Superior temporal gyrus (tissue), 1 donor: ENCODE measurements at regions not wholly inside any gene's neighbourhood (a gene's known extent, or its start where the extent isn't known, plus 50 kb on each side); places are given as distances from the start of the nearest gene placed in this dataset.
"Not testable (repeated sequence)": the region's sequence is repeated elsewhere in the genome, so short reads cannot be mapped to it uniquely, and the experiment has no call there.

ENCODE experiments used
- DNase-seq: peaks from one replicate; pipeline ENCODE4 v3.0.0-alpha.2; 2016; ENCODE audit errors: extremely low spot score

GRCh38 chr10:3380406-3381050 lies 207.9 kb upstream of the PITRM1 start:
- no peak for DNase-seq

- DNase-seq, result no peak
Observed at GRCh38 chr10:3376631-3377030, 204.0 kb upstream of the PITRM1 start.

- no peak for DNase-seq
Observed at GRCh38 chr10:3375505-3375904, 202.9 kb upstream of the PITRM1 start.

DNA sequence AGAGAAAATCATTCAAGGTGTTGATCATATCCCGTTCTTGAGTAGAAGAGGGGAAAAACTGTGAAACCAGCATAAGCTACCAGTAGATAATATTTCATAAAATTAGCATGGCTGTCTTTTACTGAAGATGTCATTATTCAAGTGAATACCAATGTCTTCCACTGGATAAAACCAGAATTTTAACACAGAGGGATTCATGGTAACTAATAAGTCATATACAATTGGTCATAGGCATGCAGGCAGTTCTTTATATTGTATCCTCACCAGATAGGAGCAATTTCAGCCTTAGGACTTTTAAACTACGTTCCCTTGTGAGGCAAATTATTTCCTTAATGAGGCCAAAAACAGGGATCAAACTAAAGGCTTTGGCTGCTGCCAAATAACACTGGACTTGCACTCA lies 202.3 kb upstream of the PITRM1 start:
- no peak for DNase-seq

- DNase-seq, result not testable (repeated sequence)
Observed at GRCh38 chr10:3373374-3374027, 200.9 kb upstream of the PITRM1 start.

DNA sequence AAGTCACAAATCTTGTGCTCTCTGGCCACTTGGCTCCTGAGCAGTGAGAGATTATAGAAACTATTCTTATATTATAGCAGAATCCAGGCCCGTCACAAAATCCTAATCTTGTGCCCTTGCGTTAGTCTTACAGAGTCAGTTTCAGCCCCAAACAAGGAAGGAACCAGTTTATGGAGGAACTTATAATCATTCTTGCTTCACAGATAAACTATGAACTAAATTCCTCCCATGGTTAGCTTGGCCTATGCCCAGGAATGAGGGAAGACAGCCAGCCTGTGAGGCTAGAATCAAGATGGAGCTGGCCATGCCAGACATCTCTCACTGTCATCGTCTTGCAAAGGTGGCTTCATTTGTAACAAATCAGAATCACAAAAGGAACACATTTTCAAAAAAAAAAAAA lies 199.7 kb upstream of the PITRM1 start:
- no peak for DNase-seq

GRCh38 chr10:3371624-3372023 lies 199.0 kb upstream of the PITRM1 start:
- DNase-seq, result not testable (repeated sequence)

GRCh38 chr10:3366735-3367405 lies 194.3 kb upstream of the PITRM1 start:
- DNase-seq, result no peak

DNA sequence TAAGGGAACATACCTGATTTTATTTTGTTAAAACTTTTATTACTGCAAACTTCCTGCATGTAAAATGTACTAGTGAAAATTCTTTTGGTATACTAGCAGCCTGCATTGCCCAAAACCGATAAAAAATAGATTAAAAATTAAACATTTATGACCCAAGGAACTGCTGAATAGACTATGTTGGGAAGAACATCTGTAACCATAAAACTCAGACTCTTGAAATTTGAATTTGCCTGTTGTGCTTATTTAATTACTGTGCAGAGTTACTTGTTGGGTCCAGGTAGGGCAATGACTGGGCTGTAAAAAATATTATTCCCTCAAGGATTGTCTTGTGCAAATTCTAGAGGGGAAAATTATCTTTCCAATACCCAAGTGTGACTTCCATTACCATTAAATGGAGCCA lies 193.5 kb upstream of the PITRM1 start:
- DNase-seq, result no peak

- DNase-seq, result no peak
Observed at GRCh38 chr10:3365630-3366029, 193.0 kb upstream of the PITRM1 start.

- no peak for DNase-seq
Observed at GRCh38 chr10:3364768-3365480, 192.3 kb upstream of the PITRM1 start.

GRCh38 chr10:3363311-3364045 lies 190.9 kb upstream of the PITRM1 start:
- no peak for DNase-seq

- DNase-seq, result no peak
Observed at GRCh38 chr10:3362394-3362793, 189.8 kb upstream of the PITRM1 start.

DNA sequence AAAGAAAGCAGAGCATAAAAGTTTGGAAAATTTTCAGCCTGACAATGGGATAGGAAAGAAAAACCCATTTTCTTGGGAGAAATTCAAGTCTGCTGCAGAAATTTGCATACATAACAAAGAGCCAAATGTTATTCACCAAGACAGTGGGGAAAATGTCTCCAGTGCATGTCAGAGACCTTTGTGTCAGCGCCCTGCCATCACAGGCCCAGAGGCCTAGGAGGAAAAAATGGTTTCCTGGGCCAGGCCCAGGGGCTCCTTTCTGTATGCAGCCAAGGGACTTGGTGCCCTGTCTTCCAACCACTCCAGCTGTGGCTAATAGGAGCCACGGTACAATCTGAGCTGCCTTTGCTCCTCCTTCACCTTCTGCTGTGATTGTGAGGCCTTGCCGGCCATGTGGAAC lies 189.1 kb upstream of the PITRM1 start:
- no peak for DNase-seq

DNA sequence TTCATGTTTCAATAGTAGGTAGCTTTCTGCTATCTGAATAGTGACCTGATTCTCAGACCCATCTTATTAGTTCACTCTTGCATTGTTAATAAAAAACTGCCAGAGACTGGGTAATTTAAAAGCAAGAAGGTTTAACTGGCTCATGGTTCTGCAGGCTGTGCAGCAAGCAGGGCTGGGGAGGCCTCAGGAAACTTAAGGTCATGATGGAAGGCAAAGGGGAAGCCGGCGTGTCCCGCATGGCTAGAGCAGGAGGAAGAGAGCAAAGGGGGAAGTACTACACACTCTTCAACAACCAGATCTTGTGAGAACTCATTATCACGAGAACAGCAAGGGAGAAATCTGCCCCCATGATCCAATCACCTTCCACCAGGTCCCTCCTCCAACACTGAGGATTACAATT lies 185.2 kb upstream of the PITRM1 start:
- DNase-seq, result no peak

- no peak for DNase-seq
Observed at GRCh38 chr10:3355536-3355935, 183.0 kb upstream of the PITRM1 start.

DNA sequence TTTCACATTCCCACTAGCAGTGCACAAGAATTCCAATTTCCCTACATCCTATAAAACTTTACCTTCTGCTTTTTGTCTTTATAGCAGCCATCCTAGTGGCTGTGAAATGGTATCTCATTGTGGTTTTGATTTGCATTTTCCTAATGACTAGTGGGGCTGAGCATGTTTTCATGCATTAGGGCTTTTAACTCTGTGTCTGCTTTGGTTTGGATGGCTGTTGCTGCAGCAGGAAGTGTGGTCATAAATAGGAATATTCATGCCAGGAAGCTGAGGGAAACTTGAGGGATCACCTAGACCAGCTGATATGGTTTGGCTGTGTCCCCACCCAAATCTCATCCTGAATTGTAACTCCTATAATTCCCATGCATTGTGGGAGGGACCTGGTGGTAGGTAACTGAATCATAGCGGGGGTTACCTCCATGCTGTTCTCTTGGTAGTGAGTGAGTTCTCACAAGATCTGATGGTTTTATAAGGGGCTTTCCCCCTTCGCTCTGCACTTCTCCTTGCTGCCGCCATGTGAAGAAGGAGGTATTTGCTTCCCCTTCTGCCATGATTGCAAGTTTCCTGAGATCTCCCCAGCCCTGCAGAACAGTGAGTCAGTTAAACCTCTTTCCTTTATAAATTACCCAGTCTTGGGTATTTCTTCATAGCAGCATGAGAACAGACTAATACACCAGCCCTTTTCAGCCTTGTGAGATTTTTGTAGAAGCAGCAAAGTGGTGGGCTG lies 181.8 kb upstream of the PITRM1 start:
- DNase-seq, result no peak

- DNase-seq, result peak; percentile 42
Observed at GRCh38 chr10:3353235-3353634, 180.7 kb upstream of the PITRM1 start.

DNA sequence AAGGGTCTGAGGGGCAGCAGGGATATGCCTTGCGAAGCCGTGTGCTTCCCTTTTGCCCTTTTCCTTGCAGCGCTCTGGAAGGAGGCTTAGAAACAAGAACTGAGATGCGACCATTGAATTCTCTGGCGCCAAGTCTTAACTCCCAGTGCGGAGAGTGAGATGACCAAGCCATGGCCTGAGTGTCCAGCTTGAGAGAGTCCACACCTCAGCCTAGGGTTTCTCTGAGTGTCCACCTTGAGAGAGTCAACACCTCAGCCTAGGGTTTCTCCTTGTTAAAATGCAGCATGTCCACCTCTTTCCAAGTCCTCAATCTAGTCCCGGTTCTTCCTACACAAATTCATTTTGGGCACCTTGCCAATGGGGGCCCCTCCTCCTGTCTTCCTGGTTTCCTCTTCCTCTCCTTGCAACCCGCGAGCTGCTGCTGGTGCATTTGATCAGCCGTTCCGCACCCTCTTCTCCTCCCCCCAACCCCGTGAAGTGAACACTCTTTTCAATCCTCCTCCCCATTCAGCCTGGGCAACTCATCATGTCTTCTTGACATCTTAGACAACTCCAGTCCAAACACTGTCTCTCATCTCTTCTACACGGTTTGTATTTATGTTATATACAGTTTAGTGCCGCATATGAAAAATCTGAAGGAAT lies 178.2 kb upstream of the PITRM1 start:
- no peak for DNase-seq

DNA sequence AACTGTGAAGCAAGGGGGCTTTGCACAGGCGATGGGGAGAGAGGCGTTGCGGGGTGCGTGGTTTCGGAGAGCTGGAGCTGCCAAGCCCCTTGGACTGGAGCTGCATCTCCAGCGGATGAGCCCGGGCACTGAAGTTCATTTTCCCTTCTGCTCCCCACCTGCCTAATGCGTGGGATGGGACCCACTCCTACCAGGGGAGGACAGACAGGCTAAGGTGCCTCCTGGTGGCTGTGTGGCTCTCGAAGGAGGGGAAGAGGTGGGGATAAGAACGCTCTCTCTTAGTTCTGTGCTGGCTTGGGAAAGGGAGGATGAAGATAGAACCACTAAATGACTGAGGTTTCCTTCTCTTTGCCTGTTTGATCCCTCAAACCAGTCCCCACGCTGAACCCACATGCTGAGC lies 177.6 kb upstream of the PITRM1 start:
- no peak for DNase-seq

DNA sequence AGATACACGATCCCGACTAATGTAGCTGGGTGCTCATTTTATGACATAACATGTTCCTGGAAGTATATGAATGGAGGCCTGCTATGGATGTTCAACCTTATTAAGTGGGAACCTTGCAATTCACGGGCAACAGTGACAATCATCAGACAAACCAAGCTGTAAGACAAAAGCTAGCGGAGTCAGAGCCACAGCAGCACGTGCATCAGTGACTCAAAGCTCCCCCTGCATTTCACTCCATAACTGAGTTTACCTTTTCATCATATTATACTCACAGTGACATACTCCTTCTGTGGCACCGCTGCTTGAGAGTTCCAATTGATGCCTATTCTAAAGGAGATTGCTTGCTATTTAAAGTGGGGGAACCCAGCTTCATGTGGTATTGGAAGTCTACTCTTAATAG lies 176.0 kb upstream of the PITRM1 start:
- DNase-seq, result no peak
